HUES64 (cell line): ENCODE measurements at regions not wholly inside any gene's neighbourhood (a gene's known extent, or its start where the extent isn't known, plus 50 kb on each side); places are given as distances from the start of the nearest gene placed in this dataset.

Source experiments
- H3K27ac ChIP-seq: 2 replicates; pipeline ENCODE4 v1.7.0; 2013; ENCODE audit warnings: low read depth, low read length, inconsistent platforms
- H3K27me3 ChIP-seq: 2 replicates; pipeline ENCODE4 v1.6.1; 2013; ENCODE audit warnings: mild to moderate bottlenecking, low read length; ENCODE audit not compliant: insufficient read depth
- H3K36me3 ChIP-seq: 2 replicates; pipeline ENCODE4 v1.6.1; 2013; ENCODE audit warnings: mild to moderate bottlenecking, low read length; ENCODE audit not compliant: insufficient read depth
- H3K4me1 ChIP-seq: 2 replicates; pipeline ENCODE4 v1.6.1; 2013; ENCODE audit warnings: mild to moderate bottlenecking, low read length, moderate library complexity; ENCODE audit not compliant: insufficient read depth
- H3K4me3 ChIP-seq: 2 replicates; pipeline ENCODE4 v1.5.1; 2013; ENCODE audit warnings: mild to moderate bottlenecking, low read length, moderate library complexity
- H3K9ac ChIP-seq: 2 replicates; pipeline ENCODE4 v1.6.1; 2013; ENCODE audit warnings: mild to moderate bottlenecking, low read depth, low read length
- H3K9me3 ChIP-seq: 2 replicates; pipeline ENCODE4 v1.6.1; 2013; ENCODE audit warnings: low read depth, low read length; ENCODE audit not compliant: insufficient read depth
- WGBS: fragments of 150-250, 120-280 bp; methylation state at CpG from one replicate; pipeline ENCODE4 v1.1.7; 2013; ENCODE audit warnings: missing lambda C conversion rate; 5-methylcytosine and 5-hydroxymethylcytosine counted together

DNA sequence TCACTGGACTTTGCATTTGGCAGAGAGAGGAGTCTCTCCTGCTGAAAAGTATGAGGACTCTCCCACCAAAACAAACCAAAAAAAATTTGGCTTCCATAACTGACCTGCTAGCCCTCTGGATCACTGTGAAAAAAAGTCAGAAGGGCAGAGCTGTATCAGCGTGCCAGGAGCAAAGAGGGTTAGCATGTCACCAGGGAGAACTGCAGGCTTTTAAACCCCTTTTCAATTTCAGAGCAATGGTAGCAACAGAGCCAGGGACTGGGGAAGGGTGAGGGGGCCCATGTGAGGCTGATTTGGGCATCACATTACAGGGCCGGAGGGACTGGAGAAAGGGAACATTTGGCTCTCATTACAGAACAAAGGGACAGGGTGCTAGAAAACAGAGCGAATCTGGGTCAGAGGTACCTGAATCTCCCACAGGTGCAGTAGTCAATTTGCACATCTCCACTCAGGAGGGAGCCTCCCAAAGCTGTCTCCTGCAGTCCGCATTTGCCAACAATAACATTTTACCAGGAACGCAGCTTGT, 185.7 kb upstream of the EYA4 start:
- Histone ChIP-seq H3K4me3 (peak overlapping the region; percentile 12; the same call in 1 of the 2 replicates), H3K9me3 (no peaks in the 10 kb centered on the region), H3K9ac (peak overlapping the region; percentile 3; the same call in 1 of the 2 replicates), H3K4me1 (peaks cover 19% of the 10 kb centered on the region), H3K27me3 (no peaks in the 10 kb centered on the region), H3K36me3 (no peaks in the 10 kb centered on the region), H3K27ac (peak overlapping the region; percentile 50)
- WGBS: 53% methylated on average over 5 of the region's 5 CpGs

DNA sequence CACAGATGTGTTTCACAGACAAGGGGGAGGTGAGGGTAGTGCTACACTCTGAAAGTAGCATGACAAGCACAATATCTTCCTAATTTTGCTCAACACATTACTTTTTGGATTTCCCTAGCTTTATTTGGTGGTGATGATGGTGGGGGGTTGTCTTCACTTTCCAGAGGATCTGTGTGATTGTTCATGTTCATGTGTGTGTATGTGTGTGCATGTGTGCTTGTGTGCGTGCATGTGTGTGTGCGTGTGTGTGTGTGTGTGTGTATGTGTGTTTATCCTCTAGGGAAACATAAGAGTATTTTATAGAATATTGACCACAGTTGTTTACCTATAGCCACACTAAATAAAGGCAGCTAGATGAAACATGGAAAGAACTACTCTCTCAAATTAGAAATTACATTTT, 183.8 kb upstream of the EYA4 start:
- 82% methylated on average over 2 of the region's 2 CpGs for WGBS
- Histone ChIP-seq H3K9me3 (no peaks in the 10 kb centered on the region), H3K9ac (no peak overlapping the region), H3K27ac (no peak overlapping the region), H3K4me1 (peaks cover 19% of the 10 kb centered on the region), H3K4me3 (no peak overlapping the region), H3K36me3 (no peaks in the 10 kb centered on the region), H3K27me3 (no peaks in the 10 kb centered on the region)

DNA sequence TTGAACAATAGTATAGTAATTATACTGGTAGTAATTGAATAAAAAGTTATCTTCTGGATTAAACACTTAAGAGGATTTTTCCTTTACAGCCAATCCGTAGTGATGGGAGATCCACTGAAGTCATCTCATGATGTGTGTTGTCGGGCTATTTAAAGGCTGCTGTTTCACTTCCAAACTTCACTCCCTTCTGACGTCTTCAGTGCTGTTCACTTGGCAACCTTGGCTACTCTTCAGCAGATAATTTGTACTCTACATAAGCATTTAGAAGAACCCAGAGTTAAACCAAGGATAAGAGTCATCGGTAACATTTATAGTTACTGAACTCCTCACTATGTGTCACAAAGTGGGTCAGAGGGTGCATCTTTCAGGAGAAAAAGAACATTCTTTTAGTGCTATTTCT, 179.1 kb upstream of the EYA4 start:
- Histone ChIP-seq H3K36me3 (no peaks in the 10 kb centered on the region), H3K27me3 (no peaks in the 10 kb centered on the region), H3K9ac (no peak overlapping the region), H3K4me1 (no peaks in the 10 kb centered on the region), H3K9me3 (no peaks in the 10 kb centered on the region), H3K27ac (no peak overlapping the region), H3K4me3 (no peak overlapping the region)
- WGBS: 99% methylated on average over 4 of the region's 4 CpGs

DNA sequence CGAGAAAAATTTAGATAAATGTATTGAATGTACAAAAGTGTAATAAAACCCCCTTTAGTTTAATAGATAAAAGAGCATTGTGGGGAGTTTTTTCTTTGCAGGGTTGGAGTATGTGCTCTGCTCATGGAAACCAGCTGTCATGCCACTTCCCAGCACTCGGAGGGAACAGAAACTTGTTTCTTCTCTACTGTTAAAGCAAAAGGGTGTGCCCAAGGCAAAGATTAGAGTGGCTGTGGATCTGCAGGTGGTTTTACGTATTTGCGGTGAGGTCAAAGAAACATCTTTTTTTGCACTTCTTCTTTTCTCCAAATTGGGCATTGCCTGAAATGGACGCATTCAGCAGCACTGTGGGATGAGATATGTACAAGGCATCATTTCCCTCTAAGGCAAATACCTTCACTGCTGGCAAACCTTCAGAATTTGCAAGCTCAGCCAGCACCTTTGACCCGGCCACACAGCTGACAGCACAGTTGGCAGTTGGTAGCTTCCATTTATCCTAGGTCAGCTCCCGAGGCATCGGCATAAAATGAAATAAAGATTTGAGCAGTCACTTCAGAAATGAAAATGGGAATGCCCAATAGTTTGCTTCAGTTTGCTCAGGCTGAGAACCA, 178.4 kb upstream of the EYA4 start:
- Histone ChIP-seq H3K4me1 (no peaks in the 10 kb centered on the region), H3K4me3 (no peak overlapping the region), H3K27me3 (no peaks in the 10 kb centered on the region), H3K9me3 (no peaks in the 10 kb centered on the region), H3K36me3 (no peaks in the 10 kb centered on the region), H3K9ac (no peak overlapping the region), H3K27ac (no peak overlapping the region)
- WGBS: 93% methylated on average over 7 of the region's 8 CpGs

DNA sequence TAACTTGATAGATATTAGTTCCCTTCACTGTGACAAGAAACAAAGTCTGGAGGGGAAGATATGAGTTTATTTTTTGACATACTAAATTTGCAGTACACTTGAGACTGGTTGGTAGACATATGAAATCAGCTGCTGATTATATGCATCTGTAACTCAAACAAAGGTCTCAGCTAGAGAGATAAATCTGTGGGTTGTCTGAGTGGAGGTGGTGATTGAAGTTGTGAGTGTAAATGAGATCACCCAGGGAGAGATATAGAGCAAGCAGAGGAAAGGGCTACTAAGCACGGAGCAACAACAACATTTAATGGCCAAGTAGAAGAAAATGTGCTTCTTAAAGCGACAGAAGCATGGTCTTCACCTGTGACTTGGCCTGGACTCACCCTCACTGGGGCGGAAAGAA, 173.2 kb upstream of the EYA4 start:
- no peak overlapping the region for H3K27ac ChIP-seq
- H3K9ac ChIP-seq: no peak overlapping the region
- no peaks in the 10 kb centered on the region for H3K36me3 ChIP-seq
- H3K4me3 ChIP-seq: no peak overlapping the region
- H3K9me3 ChIP-seq: no peaks in the 10 kb centered on the region
- H3K27me3 ChIP-seq: no peaks in the 10 kb centered on the region
- no peaks in the 10 kb centered on the region for H3K4me1 ChIP-seq
- 84% methylated on average over 3 of the region's 3 CpGs for WGBS

DNA sequence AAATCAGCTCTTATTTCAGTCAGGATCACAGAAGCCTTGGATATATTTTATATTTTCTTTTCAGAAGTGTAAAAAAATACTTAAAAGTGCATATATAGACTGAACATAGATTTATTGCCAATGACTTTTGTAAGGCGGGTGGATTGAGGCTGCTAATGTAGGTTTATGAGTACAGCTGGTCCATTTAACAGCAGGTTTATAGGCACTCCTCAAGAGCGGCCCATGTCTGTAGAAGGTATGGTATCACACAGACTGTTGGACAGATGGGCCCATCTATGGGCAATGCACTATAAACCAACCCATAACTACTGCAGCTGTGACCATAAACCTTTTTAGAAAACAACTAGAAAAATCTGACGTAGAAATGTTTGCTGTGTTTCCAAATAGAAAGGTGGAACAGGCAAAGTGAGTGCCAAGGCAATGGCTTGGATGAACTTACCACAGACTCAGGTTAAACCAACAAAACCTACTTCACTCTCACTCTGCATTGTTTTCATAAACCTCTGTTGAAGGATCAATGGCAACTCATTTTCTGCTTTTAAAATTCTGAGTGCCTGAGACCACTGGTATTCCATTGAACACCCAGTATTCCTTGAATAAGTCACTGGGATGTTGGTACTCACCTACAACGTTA, 170.6 kb upstream of the EYA4 start:
- Histone ChIP-seq H3K27ac (no peak overlapping the region), H3K4me1 (0 out of 2 replicates have a peak, but pooled peaks cover 3% of the 10 kb centered on the region), H3K27me3 (no peaks in the 10 kb centered on the region), H3K4me3 (no peak overlapping the region), H3K36me3 (no peaks in the 10 kb centered on the region), H3K9ac (no peak overlapping the region), H3K9me3 (no peaks in the 10 kb centered on the region)
- 96% methylated on average over 4 of the region's 4 CpGs for WGBS

DNA sequence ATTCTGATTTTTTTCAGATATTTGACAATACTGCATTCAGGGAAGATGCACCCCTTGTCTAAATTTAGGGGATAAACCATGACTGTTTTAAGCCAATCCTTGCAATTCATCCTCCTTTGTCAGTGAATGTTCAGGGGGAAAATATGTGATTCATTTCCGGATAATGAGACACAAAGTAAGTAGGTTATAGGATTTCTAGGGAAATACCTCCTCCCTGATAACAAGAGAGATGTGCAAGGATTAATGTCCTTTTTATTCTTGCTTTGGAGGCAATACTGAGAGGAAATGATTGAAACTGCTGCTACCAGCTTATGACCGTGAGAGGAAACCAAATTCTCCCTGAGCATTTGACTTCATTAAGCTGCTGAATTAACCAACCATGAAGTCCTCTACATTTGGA, 161.3 kb upstream of the EYA4 start:
- H3K4me1 ChIP-seq: no peaks in the 10 kb centered on the region
- no peak overlapping the region for H3K4me3 ChIP-seq
- no peaks in the 10 kb centered on the region for H3K36me3 ChIP-seq
- H3K9ac ChIP-seq: no peak overlapping the region
- no peaks in the 10 kb centered on the region for H3K9me3 ChIP-seq
- H3K27me3 ChIP-seq: no peaks in the 10 kb centered on the region
- WGBS: 96% methylated on average over 2 of the region's 2 CpGs
- no peak overlapping the region for H3K27ac ChIP-seq

DNA sequence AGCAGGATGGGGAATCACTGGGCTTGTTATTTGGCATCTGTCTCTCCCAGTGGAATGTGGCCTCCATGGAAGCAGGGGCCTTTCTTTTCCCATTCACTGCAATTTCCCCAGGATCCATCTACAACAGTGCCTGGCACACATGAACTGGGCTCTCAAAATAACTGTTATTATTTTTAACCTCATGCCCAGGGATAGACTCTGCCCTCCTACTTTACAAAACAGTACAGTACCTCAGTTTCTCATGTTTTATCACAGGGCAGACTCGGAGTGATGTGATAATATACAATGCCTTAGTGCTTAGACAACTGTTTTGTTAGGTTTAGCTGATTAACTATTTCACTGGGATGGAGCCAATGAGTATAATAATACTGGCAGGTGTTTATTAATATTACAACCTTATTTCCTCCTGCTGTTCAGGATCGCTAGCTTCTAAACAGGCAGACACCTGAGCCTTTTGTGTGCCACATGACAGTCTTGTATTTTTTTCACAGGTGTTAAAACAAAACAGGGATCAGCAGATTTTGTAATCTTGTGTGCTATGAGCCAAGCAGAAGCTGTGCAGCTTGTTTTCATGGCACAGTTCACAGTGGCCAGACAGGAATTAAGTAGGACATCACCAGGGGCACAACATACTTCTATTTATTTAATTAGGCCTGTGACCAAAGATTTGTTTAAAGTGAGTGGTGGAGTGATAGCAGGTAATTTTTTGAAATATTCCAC, 157.7 kb upstream of the EYA4 start:
- Histone ChIP-seq H3K27ac (no peak overlapping the region), H3K36me3 (no peaks in the 10 kb centered on the region), H3K4me3 (no peak overlapping the region), H3K4me1 (no peaks in the 10 kb centered on the region), H3K9me3 (no peaks in the 10 kb centered on the region), H3K9ac (no peak overlapping the region), H3K27me3 (no peaks in the 10 kb centered on the region)
- WGBS: 93% methylated on average over 2 of the region's 2 CpGs

DNA sequence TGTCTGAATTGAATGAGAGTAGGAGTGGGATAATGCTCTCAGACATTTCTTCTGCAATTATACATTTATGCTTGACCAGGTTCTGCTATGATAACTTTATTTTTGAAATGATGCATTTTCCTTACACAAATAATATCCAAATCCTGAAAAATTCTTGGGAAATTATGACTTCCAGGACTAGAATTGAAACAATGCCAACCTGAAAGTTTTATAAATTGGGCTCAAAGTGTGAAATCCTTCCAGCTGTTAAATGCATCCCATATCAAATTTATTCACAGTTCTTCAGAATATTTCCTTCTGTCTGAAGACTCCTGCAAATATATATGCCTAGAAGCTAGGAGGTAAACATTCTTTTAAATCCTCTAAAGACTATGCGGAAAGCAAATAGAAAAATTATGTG, 155.7 kb upstream of the EYA4 start:
- H3K4me3 ChIP-seq: no peak overlapping the region
- H3K36me3 ChIP-seq: no peaks in the 10 kb centered on the region
- H3K4me1 ChIP-seq: no peaks in the 10 kb centered on the region
- no peaks in the 10 kb centered on the region for H3K27me3 ChIP-seq
- WGBS: 86% methylated on average over 1 of the region's 1 CpG
- H3K9me3 ChIP-seq: no peaks in the 10 kb centered on the region
- H3K27ac ChIP-seq: no peak overlapping the region
- H3K9ac ChIP-seq: no peak overlapping the region

DNA sequence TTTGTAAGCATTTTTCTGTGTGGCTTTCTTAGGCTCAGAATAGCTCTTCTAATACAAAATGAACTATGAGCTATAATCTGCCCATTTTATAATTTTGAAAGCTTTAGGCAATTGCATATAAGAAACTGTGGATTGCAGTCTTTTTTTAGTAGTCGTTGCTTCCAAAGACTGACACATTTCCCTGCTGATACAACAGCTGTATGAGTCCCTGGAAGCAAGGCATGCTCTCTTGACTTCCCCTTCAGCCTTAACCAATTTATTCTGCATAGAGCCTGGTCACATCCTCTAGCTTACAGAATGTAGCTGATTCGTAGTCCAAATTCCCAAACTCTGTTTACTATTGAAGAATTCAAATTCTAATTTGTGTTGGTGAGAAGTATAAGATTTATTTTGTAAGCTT, 155.3 kb upstream of the EYA4 start:
- 83% methylated on average over 1 of the region's 2 CpGs for WGBS
- no peaks in the 10 kb centered on the region for H3K4me1 ChIP-seq
- no peak overlapping the region for H3K27ac ChIP-seq
- H3K9ac ChIP-seq: no peak overlapping the region
- H3K4me3 ChIP-seq: no peak overlapping the region
- no peaks in the 10 kb centered on the region for H3K27me3 ChIP-seq
- H3K9me3 ChIP-seq: no peaks in the 10 kb centered on the region
- no peaks in the 10 kb centered on the region for H3K36me3 ChIP-seq

DNA sequence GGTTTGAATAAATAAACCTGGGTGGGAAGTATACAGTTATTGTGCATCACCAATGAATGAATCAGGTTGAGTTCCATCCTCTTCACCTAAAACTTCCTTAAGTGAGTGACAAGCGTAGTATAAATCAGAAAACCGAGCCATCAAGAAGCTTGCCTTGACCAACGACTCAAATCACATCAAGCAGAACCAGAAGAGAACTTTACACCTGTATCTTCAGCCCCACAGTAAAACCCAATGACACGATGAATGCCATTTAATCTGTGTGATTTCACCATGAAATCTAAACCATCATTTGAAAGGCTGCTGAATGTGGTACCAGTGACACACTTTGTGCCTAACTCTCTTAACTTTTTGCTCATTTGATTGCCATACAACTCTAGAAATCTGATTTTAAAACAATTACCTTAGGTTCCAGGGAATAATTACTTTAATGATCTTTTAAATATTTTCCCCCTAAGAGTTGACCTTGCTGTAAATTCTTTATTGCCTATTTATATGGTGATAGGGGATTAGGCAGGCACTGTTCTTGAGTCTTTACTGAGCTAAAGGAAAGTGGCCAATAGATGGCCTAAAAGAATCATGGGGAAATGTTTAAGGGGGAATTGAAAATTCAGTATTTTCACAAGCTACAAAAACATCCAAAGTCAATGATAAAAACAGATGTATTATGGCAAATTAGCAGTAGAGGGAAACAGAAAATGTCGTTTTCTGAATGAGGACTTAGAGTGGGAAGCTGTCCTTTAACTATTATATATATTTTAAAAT, 152.0 kb upstream of the EYA4 start:
- no peaks in the 10 kb centered on the region for H3K36me3 ChIP-seq
- H3K9me3 ChIP-seq: no peaks in the 10 kb centered on the region
- H3K27me3 ChIP-seq: no peaks in the 10 kb centered on the region
- no peak overlapping the region for H3K27ac ChIP-seq
- H3K4me1 ChIP-seq: no peaks in the 10 kb centered on the region
- no peak overlapping the region for H3K9ac ChIP-seq
- 94% methylated on average over 4 of the region's 5 CpGs for WGBS
- no peak overlapping the region for H3K4me3 ChIP-seq
